PC-3 (cell line): ENCODE measurements at regions not wholly inside any gene's neighbourhood (a gene's known extent, or its start where the extent isn't known, plus 50 kb on each side); places are given as distances from the start of the nearest gene placed in this dataset.

Source experiments
- EZH2 ChIP-seq: fragments of 300-600 bp; sonication (generic); IDR thresholded peaks from one replicate; pipeline ENCODE4 v1.6.1; 2017; ENCODE audit warnings: antibody characterized with exemption, mild to moderate bottlenecking, low read length; ENCODE audit not compliant: unreplicated experiment
- TF ChIP-seq, protein P1 (sequence below): fragments of 300-600 bp; sonication (generic); conservative IDR thresholded peaks from 2 replicates; pipeline ENCODE4 v1.5.1; 2017; ENCODE audit warnings: antibody characterized with exemption, low read depth, mild to moderate bottlenecking, low read length

DNA sequence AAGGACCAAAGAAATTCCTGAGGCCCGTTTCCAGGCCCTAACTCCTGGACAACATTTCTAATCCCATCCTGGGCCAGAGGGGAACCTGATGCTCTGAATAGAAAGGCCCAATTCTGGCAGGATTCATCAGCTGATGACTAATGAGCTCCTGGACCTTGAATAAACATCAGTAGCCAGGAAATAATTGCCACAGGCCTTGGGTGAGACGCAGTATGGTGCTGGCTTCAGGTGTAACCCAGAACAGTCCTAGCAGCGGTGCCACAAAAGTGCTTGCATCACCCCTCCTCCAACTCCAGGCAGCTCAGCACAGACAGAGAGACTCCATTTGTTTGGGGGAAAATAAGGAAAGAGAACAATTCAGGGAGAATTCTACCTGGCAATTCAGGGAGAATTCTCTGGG, 184.7 kb upstream of the POU1F1 start:
- TF ChIP-seq, protein P1, sequence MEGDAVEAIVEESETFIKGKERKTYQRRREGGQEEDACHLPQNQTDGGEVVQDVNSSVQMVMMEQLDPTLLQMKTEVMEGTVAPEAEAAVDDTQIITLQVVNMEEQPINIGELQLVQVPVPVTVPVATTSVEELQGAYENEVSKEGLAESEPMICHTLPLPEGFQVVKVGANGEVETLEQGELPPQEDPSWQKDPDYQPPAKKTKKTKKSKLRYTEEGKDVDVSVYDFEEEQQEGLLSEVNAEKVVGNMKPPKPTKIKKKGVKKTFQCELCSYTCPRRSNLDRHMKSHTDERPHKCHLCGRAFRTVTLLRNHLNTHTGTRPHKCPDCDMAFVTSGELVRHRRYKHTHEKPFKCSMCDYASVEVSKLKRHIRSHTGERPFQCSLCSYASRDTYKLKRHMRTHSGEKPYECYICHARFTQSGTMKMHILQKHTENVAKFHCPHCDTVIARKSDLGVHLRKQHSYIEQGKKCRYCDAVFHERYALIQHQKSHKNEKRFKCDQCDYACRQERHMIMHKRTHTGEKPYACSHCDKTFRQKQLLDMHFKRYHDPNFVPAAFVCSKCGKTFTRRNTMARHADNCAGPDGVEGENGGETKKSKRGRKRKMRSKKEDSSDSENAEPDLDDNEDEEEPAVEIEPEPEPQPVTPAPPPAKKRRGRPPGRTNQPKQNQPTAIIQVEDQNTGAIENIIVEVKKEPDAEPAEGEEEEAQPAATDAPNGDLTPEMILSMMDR, result no peak
- no peak for TF ChIP-seq EZH2
